ENCODE measurements at regions not wholly inside any gene's neighbourhood (a gene's known extent, or its start where the extent isn't known, plus 50 kb on each side); places are given as distances from the start of the nearest gene placed in this dataset.

GRCh38 chr12:98439471-98439951 is 75.9 kb upstream of the TMPO start:
- no peak for DNase-seq

DNA sequence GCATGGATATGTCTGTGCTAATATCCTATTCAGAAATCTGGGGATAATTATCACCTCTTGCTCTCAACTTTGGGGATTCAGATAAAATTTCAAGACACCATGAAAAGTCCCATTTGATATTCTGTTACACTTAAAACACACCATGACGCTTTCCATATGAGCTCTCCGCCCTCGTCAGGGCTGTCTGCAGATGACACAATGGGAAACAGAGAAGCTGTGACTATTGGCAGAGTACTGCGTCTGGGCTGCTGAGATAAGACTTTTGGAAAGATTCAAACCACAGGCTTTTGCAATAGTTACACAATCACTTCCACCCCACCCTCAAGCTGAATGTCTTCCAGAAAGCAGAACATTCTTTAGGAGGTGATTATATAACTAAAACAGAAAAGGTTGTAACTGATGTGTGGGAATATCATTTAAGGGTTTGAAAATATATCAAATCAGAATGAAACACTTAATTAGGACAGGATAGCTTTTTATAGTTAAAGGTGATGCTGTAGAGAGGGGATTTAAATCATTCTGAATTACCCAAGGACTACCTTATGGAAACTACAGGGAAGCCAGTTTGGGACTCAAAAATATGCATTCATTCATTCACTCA is 75.3 kb upstream of the TMPO start:
- no peak for DNase-seq

- no peak for DNase-seq
Measured at GRCh38 chr12:98446060-98446459, 69.3 kb upstream of the TMPO start.

GRCh38 chr12:98446682-98447081 is 68.7 kb upstream of the TMPO start:
- DNase-seq = no peak

- DNase-seq = no peak
Measured at GRCh38 chr12:98449584-98449983, 65.8 kb upstream of the TMPO start.

GRCh38 chr12:98453070-98453469 is 62.3 kb upstream of the TMPO start:
- DNase-seq = no peak

DNA sequence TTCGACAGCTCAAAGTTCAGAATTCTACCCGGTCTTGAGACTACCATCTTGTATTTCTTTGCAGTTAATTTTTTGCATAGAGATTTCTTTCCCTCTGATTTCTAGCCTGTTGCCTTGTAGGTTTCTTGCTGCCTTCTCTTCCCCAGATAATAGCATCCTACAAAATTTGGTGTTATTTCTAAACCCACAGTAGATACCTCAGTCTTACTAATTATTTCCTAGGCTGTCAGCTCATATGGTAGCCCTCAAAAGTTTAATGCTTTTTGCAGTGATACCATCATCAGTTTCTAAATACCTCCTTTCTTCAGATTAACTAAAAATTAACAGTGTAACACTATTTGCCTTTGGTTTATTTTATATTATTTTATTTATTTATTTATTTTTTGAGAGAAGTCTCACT is 61.9 kb upstream of the TMPO start:
- no peak for DNase-seq

DNA sequence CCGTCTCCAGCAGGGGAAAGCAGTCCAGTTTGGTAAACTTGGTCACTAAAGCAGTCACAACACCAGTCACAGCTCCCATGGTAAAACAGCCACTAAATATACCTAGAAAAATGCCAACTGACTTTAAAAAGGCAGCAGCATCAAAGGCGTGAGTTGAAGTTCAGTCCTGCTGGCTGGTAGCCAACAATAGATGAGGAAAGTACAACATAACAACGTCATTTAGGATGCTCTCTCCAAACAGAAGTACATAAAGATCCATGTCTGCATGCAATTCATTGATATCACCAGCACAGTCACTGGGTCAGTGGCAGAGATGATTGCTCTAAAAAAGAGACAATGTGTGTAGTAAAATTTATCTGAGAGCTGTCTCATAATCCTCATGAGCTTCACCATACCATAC is 59.3 kb upstream of the TMPO start:
- no peak for DNase-seq

- DNase-seq = peak; percentile 81
Measured at GRCh38 chr12:98456576-98457573, 58.5 kb upstream of the TMPO start.

DNA sequence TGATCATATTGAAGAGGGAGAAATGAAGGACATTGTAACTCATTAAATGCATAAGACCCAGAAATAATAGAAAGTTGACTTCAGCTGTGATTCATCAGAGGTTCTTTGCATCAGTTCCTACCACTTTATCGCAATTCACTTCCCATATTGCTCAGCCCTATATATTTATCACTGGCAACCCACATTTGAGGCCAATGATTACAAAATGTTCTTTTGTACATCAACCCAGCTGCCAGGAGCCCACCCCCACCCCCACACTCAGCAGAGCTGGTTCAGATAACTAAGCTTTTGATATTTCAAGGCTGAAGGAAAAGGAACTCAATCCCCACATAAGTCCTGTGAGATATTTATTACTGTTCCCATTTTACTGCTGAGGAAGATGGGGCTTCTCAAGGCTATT is 51.2 kb upstream of the TMPO start:
- DNase-seq = no peak

DNA sequence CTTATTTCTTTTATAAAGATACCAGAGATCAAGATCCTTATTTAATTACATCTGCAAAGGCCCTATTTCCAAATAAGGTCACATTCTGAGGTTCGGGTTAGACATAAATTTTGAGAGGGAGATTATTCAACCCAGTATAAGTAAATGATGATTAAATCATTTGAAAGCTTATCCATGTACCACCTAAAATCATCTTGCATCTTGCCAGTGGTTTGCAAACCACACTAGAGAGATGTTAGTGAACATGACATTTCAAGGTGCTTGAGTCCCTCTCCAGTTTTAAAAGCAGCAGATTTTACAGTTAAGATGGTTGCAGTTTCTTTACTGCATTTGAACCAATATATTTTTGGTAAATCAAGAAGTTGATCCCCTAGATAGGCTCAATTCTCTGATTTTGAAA is 49.9 kb upstream of the TMPO start:
- no peak for DNase-seq

Data from right kidney (tissue), 1 donor.